Fibroblast of lung (primary cell): ENCODE measurements at regions not wholly inside any gene's neighbourhood (a gene's known extent, or its start where the extent isn't known, plus 50 kb on each side); places are given as distances from the start of the nearest gene placed in this dataset.
"Not testable (repeated sequence)": the region's sequence is repeated elsewhere in the genome, so short reads cannot be mapped to it uniquely, and the experiment has no call there.

ENCODE experiments used
- DNase-seq, 2 donors: peaks; one replicate each; pipeline versions ENCODE4 v3.0.0 to v3.0.0-alpha.2; 2010; ENCODE audit warnings: low read depth in 2 of 2
- H2AFZ ChIP-seq: 2 replicates; pipeline ENCODE4 v1.5.1; 2012; ENCODE audit warnings: low read length, control low read depth, inconsistent platforms
- H3K27ac ChIP-seq: 2 replicates; pipeline ENCODE4 v1.5.1; 2011; ENCODE audit warnings: low read length, control low read depth; ENCODE audit not compliant: insufficient read depth
- H3K27me3 ChIP-seq: 2 replicates; pipeline ENCODE4 v1.5.1; 2011; ENCODE audit warnings: mild to moderate bottlenecking, low read length; ENCODE audit not compliant: control insufficient read depth, insufficient read depth
- H3K36me3 ChIP-seq: 2 replicates; pipeline ENCODE4 v1.5.1; 2011; ENCODE audit warnings: low read length; ENCODE audit not compliant: control insufficient read depth, insufficient read depth
- H3K4me1 ChIP-seq: 2 replicates; pipeline ENCODE4 v1.5.1; 2011; ENCODE audit warnings: low read length; ENCODE audit not compliant: control insufficient read depth, insufficient read depth; ENCODE audit errors: extremely low read depth
- H3K4me2 ChIP-seq: 2 replicates; pipeline ENCODE4 v1.5.1; 2011; ENCODE audit warnings: low read length, control low read depth; ENCODE audit not compliant: insufficient read depth; ENCODE audit errors: extremely low read depth
- H3K4me3 ChIP-seq, 4 experiments: fragments of 200-600 bp in 1 of 4; sonication (generic) in 1 of 4; replicated peaks in 1 of 4; 2 replicates each; pipeline ENCODE4 v1.5.1; 2011 to 2016; ENCODE audit warnings: low read length in 4 of 4, low read depth in 3 of 4, mild to moderate bottlenecking in 3 of 4, control low read depth in 2 of 4, inconsistent platforms in 1 of 4, mixed read lengths in 1 of 4; ENCODE audit not compliant: insufficient read depth in 1 of 4; ENCODE audit errors: control extremely low read depth in 1 of 4
- H3K79me2 ChIP-seq: 2 replicates; pipeline ENCODE4 v1.5.1; 2012; ENCODE audit warnings: mild to moderate bottlenecking, low read length, inconsistent platforms; ENCODE audit not compliant: control insufficient read depth, insufficient read depth
- H3K9ac ChIP-seq: 2 replicates; pipeline ENCODE4 v1.5.1; 2011; ENCODE audit warnings: mild to moderate bottlenecking, low read length, control low read depth; ENCODE audit not compliant: insufficient read depth
- H3K9me3 ChIP-seq: 2 replicates; pipeline ENCODE4 v1.5.1; 2012; ENCODE audit warnings: low read depth, low read length; ENCODE audit not compliant: control insufficient read depth, insufficient read depth
- H4K20me1 ChIP-seq: 2 replicates; pipeline ENCODE4 v1.5.1; 2011; ENCODE audit warnings: low read length; ENCODE audit not compliant: control insufficient read depth, insufficient read depth; ENCODE audit errors: extremely low read depth
- EZH2 ChIP-seq: IDR thresholded peaks from 2 replicates; pipeline ENCODE4 v1.5.1; 2012; ENCODE audit warnings: low read length, control low read depth, mild to moderate bottlenecking; ENCODE audit errors: missing control alignments
- TF ChIP-seq, protein P1 (sequence below), 2 donors: IDR thresholded peaks in 1 of 2; conservative IDR thresholded peaks in 1 of 2; 1 replicate in 1 of 2; 2 replicates in 1 of 2; pipeline ENCODE4 v1.5.1; 2011 to 2012; ENCODE audit warnings: low read length in 2 of 2, control low read depth in 1 of 2, inconsistent platforms in 1 of 2, low read depth in 1 of 2, mild to moderate bottlenecking in 1 of 2

GRCh38 chr12:124217508-124218242 lies 77.2 kb upstream of the RFLNA start:
- Histone ChIP-seq H3K4me3 (no peak overlapping the region), H3K9ac (no peak overlapping the region), H2AFZ (no peak overlapping the region), H3K79me2 (no peaks in the 10 kb centered on the region), H3K27me3 (no peaks in the 10 kb centered on the region), H4K20me1 (no peaks in the 10 kb centered on the region), H3K4me2 (no peak overlapping the region), H3K4me1 (no peaks in the 10 kb centered on the region), H3K36me3 (no peaks in the 10 kb centered on the region), H3K9me3 (no peaks in the 10 kb centered on the region), H3K27ac (no peak overlapping the region)
- DNase-seq = peak in 1 of 2 donors; percentile 37
- TF ChIP-seq, protein P1, sequence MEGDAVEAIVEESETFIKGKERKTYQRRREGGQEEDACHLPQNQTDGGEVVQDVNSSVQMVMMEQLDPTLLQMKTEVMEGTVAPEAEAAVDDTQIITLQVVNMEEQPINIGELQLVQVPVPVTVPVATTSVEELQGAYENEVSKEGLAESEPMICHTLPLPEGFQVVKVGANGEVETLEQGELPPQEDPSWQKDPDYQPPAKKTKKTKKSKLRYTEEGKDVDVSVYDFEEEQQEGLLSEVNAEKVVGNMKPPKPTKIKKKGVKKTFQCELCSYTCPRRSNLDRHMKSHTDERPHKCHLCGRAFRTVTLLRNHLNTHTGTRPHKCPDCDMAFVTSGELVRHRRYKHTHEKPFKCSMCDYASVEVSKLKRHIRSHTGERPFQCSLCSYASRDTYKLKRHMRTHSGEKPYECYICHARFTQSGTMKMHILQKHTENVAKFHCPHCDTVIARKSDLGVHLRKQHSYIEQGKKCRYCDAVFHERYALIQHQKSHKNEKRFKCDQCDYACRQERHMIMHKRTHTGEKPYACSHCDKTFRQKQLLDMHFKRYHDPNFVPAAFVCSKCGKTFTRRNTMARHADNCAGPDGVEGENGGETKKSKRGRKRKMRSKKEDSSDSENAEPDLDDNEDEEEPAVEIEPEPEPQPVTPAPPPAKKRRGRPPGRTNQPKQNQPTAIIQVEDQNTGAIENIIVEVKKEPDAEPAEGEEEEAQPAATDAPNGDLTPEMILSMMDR (conservative IDR thresholded peaks at IDR 0.05 in 1 of 2, IDR thresholded peaks at IDR 0.05 in 1 of 2; ENCODE audit: low read depth in 1 of 2, low read length in 2 of 2) = no peak

DNA sequence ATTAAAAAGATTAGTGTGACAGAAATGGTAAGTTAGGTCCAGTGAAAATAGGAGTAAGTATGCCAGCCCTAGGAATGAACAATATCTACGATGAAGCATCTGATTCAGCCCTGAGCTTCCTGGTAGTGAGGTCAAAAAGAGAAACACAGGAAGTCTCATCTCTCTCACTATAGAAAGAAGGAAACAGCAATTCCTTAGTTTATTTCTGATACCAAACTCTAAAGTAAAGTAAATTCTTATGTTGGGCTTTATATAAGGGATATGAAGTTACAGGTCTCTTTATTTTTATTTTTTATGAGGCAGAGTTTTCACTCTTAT lies 76.7 kb upstream of the RFLNA start:
- DNase-seq = no peak
- Histone ChIP-seq H3K27ac (no peak overlapping the region), H3K4me1 (no peaks in the 10 kb centered on the region), H3K9ac (no peak overlapping the region), H3K36me3 (no peaks in the 10 kb centered on the region), H3K4me2 (no peak overlapping the region), H4K20me1 (no peaks in the 10 kb centered on the region), H3K9me3 (no peaks in the 10 kb centered on the region), H3K79me2 (no peaks in the 10 kb centered on the region), H2AFZ (no peak overlapping the region), H3K4me3 (no peak overlapping the region), H3K27me3 (no peaks in the 10 kb centered on the region)
- TF ChIP-seq, protein P1 (conservative IDR thresholded peaks at IDR 0.05 in 1 of 2, IDR thresholded peaks at IDR 0.05 in 1 of 2; ENCODE audit: low read depth in 1 of 2, low read length in 2 of 2) = no peak
- no peak for TF ChIP-seq EZH2

GRCh38 chr12:124218650-124219049 lies 76.2 kb upstream of the RFLNA start:
- H4K20me1 ChIP-seq, H3K4me3 ChIP-seq, H3K27ac ChIP-seq, H3K4me2 ChIP-seq, H3K79me2 ChIP-seq, H3K9me3 ChIP-seq, H3K4me1 ChIP-seq, H3K27me3 ChIP-seq, H3K9ac ChIP-seq, DNase-seq, H2AFZ ChIP-seq, H3K36me3 ChIP-seq: not testable (repeated sequence)
